Fibroblast of villous mesenchyme (primary cell): ENCODE measurements at regions not wholly inside any gene's neighbourhood (a gene's known extent, or its start where the extent isn't known, plus 50 kb on each side); places are given as distances from the start of the nearest gene placed in this dataset.
"Not testable (repeated sequence)": the region's sequence is repeated elsewhere in the genome, so short reads cannot be mapped to it uniquely, and the experiment has no call there.

ENCODE experiments used
- DNase-seq: peaks from one replicate; pipeline ENCODE4 v3.0.0-alpha.2; 2010; ENCODE audit warnings: low read depth
- H3K4me3 ChIP-seq: 2 replicates; pipeline ENCODE4 v1.5.1; 2011; ENCODE audit warnings: low read depth, mild to moderate bottlenecking, low read length
- CTCF ChIP-seq: IDR thresholded peaks from 2 replicates; pipeline ENCODE4 v1.5.1; 2012; ENCODE audit warnings: low read depth, mild to moderate bottlenecking, low read length; ENCODE audit not compliant: insufficient read depth

- H3K4me3 ChIP-seq = no peak overlapping the region
- TF ChIP-seq CTCF = no peak
- DNase-seq = peak; percentile 22
Observed at GRCh38 chr14:58915646-58916045, 272.8 kb upstream of the DAAM1 start.

- H3K4me3 ChIP-seq = no peak overlapping the region
- no peak for DNase-seq
- no peak for TF ChIP-seq CTCF
Observed at GRCh38 chr14:58918066-58918738, 270.3 kb upstream of the DAAM1 start.

GRCh38 chr14:58919217-58919616 lies 269.2 kb upstream of the DAAM1 start:
- TF ChIP-seq CTCF = no peak
- DNase-seq = peak; percentile 75
- no peak overlapping the region for H3K4me3 ChIP-seq

- H3K4me3 ChIP-seq = no peak overlapping the region
- TF ChIP-seq CTCF = no peak
- DNase-seq = no peak
Observed at GRCh38 chr14:58920230-58920629, 268.2 kb upstream of the DAAM1 start.

GRCh38 chr14:58922201-58922940 lies 266.1 kb upstream of the DAAM1 start:
- not testable (repeated sequence) for H3K4me3 ChIP-seq
- DNase-seq = peak; percentile 69

- no peak for TF ChIP-seq CTCF
- no peak for DNase-seq
- no peak overlapping the region for H3K4me3 ChIP-seq
Observed at GRCh38 chr14:58923751-58924405, 264.6 kb upstream of the DAAM1 start.

GRCh38 chr14:58941629-58942028 lies 246.8 kb upstream of the DAAM1 start:
- no peak for TF ChIP-seq CTCF
- DNase-seq = peak; percentile 80
- no peak overlapping the region for H3K4me3 ChIP-seq
